ENCODE measurements at regions not wholly inside any gene's neighbourhood (a gene's known extent, or its start where the extent isn't known, plus 50 kb on each side); places are given as distances from the start of the nearest gene placed in this dataset.
"Not testable (repeated sequence)": the region's sequence is repeated elsewhere in the genome, so short reads cannot be mapped to it uniquely, and the experiment has no call there.

- TF ChIP-seq, protein P1, sequence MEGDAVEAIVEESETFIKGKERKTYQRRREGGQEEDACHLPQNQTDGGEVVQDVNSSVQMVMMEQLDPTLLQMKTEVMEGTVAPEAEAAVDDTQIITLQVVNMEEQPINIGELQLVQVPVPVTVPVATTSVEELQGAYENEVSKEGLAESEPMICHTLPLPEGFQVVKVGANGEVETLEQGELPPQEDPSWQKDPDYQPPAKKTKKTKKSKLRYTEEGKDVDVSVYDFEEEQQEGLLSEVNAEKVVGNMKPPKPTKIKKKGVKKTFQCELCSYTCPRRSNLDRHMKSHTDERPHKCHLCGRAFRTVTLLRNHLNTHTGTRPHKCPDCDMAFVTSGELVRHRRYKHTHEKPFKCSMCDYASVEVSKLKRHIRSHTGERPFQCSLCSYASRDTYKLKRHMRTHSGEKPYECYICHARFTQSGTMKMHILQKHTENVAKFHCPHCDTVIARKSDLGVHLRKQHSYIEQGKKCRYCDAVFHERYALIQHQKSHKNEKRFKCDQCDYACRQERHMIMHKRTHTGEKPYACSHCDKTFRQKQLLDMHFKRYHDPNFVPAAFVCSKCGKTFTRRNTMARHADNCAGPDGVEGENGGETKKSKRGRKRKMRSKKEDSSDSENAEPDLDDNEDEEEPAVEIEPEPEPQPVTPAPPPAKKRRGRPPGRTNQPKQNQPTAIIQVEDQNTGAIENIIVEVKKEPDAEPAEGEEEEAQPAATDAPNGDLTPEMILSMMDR (IDR thresholded peaks at IDR 0.05; ENCODE audit: low read length, missing control alignments): no peak
- DNase-seq (ENCODE audit: low read depth): no peak
- H3K4me3 ChIP-seq (replicated peaks; ENCODE audit: low read depth, low read length): no peak overlapping the region
These were observed 451.9 kb upstream of the MKI67 start for GRCh38 chr10:128577958-128578750.

DNA sequence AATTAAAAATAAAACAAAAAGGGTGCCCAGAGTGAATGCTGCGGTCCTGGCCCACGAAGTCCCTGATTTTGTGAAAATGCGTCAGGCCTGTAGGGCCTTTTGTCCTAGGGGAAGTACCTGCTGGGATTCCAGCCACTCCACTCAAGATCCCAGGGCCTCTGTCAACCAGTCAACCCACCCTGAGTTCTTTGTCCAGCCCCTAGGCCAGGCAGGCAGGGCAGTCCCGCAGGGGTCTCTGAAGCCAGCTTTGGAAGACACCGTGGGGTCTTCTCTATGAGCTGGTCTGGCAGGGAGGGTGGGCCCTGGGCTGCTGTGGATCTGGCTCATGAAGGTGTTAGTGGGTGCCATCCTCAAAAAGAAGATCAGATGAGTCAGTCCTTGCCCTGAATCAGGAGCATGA lies 452.5 kb upstream of the MKI67 start:
- TF ChIP-seq, protein P1 (IDR thresholded peaks at IDR 0.05; ENCODE audit: low read length, missing control alignments): no peak
- no peak overlapping the region for H3K4me3 ChIP-seq (replicated peaks; ENCODE audit: low read depth, low read length)

DNA sequence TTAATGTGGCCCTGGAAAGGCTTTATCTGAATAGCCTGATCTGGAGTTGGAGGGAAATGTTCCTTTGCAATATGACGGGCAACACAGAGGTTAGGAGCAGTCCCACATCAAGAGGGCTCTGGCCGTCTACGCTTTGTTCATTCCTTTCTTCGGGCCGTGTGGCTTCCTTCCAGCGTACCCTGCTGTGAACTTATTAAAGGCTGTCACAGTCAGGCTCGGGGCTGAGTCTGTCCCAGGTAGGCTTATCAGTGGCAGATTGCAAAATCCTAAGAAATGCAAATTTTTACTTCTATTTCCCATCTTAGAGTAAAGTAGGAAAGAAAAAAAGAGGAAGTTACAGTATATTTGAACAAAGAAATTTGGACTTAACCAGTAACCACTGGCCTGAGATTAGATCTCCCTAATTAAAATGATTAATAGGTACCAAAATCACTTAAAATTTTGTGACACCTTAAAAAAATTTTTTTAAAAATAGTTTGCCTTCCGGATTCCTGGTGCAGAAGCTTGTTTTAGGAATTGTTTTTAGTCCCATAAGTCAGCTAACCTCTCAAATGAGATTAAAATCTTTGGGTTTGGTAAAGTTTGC lies 453.1 kb upstream of the MKI67 start:
- TF ChIP-seq, protein P1 (IDR thresholded peaks at IDR 0.05; ENCODE audit: low read length, missing control alignments): no peak
- no peak for DNase-seq (ENCODE audit: low read depth)
- H3K4me3 ChIP-seq (replicated peaks; ENCODE audit: low read depth, low read length): no peak overlapping the region

More for the DNA sequence above, 452.5 kb upstream of the MKI67 start:
- no peak for DNase-seq (ENCODE audit: low read depth)

GRCh38 chr10:128579901-128580300 lies 453.7 kb upstream of the MKI67 start:
- TF ChIP-seq, protein P1 (IDR thresholded peaks at IDR 0.05; ENCODE audit: low read length, missing control alignments): no peak
- H3K4me3 ChIP-seq (replicated peaks; ENCODE audit: low read depth, low read length): no peak overlapping the region
- DNase-seq (ENCODE audit: low read depth): no peak

- DNase-seq (ENCODE audit: low read depth); H3K4me3 ChIP-seq (replicated peaks; ENCODE audit: low read depth, low read length): not testable (repeated sequence)
These were observed 456.9 kb upstream of the MKI67 start for GRCh38 chr10:128583125-128583524.

DNA sequence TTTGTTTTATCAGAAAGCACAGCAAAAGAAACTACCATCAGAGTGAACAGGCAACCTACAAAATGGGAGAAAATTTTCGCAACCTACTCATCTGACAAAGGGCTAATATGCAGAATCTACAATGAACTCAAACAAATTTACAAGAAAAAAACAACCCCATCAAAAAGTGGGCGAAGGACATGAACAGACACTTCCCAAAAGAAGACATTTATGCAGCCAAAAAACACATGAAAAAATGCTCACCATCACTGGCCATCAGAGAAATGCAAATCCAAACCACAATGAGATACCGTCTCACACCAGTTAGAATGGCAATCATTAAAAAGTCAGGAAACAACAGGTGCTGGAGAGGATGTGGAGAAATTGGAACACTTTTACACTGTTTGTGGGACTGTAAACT lies 460.4 kb upstream of the MKI67 start:
- not testable (repeated sequence) for DNase-seq (ENCODE audit: low read depth); H3K4me3 ChIP-seq (replicated peaks; ENCODE audit: low read depth, low read length)

DNA sequence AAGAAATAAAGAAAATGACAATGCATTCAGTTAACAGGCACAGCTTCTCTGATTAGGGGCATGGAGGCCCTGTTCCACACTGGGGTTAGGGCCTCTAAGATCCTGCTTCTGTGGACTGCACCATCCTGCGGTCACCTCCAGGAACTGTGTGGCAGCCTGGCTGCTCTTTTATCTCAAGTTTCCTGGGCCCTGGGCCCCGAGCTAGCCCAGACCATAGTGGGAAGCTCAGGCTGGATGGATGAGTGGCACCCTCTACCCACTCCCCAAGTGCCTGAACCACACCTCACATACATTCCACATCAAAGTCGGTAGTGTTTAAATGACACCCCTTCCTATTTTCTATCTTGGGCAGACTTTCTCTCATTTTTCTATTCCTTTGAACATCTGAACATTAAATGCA lies 461.5 kb upstream of the MKI67 start:
- DNase-seq (ENCODE audit: low read depth): no peak
- no peak overlapping the region for H3K4me3 ChIP-seq (replicated peaks; ENCODE audit: low read depth, low read length)

More for the DNA sequence above, 461.5 kb upstream of the MKI67 start:
- TF ChIP-seq, protein P1 (IDR thresholded peaks at IDR 0.05; ENCODE audit: low read length, missing control alignments): no peak

Data from fibroblast of pulmonary artery (primary cell).